Iris pigment epithelial cell (primary cell): ENCODE measurements at regions not wholly inside any gene's neighbourhood (a gene's known extent, or its start where the extent isn't known, plus 50 kb on each side); places are given as distances from the start of the nearest gene placed in this dataset.

Experiments
- DNase-seq: peaks from one replicate; pipeline ENCODE4 v3.0.0-alpha.2; 2011; ENCODE audit warnings: low read depth

DNA sequence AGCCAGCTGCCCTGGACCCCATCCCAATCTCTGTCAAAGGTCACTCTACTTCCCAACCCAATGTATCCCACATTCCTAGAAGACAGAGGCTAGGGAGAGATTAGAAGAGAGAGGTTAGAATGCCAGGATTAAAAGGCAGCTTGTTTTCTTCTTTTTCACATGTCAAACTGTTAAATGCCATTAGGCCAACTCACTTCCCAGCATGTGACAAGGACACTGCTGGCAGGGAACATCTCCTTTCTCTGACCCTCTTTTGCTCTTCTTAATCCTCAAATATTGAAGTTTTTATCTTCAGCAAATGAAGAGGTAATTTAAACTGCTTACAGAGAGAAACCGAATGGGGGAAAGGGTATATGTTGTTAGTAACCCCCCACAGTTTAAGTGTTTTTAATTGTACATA is 89.1 kb downstream of the BBS10 start:
- DNase-seq = no peak

DNA sequence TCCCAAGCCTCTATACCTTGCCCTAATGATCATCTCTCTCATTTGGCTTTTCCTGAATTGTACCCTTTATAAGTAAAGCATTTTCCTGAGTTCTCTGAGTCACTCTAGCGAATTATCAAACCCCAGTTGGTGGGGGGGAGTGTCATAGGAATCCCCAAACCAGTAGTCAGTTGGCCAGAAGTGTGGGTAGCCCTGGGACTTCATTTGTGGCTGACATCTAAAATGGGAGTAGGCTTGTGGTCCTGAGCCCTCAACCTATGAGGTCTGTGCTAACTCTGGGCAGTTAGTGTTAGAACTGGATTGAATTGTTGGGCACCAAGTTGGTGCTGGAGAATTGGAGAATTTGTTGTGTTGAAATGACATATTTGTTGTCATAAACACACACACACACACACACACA is 91.3 kb downstream of the BBS10 start:
- DNase-seq = no peak

DNA sequence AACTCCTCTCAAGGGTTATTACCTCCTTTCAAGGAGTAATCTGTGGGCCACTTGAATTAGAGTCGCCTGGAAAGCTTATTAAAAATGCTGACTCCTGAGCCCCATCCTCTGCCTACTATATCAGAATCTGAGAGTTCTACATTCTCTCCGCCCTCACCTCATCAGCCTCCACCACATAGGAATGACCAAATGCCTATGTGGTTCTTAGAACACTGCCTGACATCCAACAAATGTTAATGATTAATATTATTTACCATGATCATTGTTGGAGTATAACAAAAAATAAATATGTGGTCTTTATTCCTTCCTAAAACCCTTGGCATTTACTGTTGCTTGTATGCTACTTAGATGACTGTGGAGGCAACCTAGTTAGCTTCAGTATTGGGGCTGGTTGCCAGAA is 91.9 kb downstream of the BBS10 start:
- DNase-seq = no peak

DNA sequence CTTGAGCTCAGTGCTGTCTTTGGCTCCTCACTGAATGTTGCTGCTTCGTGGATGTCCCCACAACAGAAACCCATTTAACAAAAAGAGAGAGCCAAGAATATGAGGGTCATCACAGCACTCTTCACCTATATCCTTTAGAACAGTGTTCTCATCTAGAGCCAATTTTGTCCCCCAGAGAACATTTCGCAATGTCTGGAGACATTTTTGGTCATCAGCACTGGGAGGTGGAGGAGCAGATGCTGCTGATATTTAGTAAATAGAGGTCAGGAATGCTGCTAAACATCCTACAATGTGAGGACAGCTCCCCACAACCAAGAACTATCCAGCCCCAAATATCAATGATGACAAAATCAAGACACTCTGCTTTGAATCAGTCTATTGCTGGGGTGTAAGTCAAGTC is 92.5 kb downstream of the BBS10 start:
- no peak for DNase-seq

DNA sequence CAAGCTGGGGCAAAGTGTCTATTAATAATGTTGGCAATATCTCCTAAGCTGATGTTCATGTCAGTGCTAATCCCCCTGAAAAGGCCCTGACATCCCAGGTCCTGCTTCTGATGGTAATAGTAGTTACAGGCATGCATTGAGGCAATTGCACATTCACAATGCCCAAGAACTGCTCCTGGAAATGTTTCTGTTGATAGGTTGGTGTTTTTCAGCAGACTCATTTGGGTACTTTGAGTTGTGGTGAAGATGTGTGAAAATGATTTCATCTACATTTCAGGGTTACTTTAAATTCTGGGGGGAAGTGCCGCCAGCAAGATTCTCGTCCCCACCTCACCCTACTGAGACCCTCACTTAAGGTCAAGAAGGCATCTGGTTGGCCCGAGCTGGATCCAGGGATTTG is 92.9 kb downstream of the BBS10 start:
- DNase-seq = no peak

DNA sequence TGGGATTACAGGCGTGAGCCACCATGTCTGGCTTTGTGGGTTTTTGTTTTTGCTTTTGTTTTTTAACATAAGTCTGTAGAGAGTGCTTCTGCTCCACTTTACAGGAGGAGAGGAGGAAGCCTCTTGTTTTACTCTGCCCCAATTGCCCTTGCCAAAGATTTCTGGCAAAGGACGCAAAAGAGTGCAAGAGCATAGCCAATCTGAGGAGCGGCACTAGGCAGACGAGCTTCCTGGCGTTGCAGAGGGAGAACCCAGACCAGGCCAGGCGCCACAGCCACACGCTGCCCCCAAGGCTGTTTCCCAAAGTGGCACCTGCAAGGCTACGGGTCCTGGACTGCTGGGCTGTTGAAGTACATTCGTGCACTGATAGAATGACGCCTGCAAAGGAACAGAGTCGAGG is 96.2 kb downstream of the BBS10 start:
- DNase-seq = no peak

GRCh38 chr12:76250256-76250655 is 98.0 kb downstream of the BBS10 start:
- no peak for DNase-seq

DNA sequence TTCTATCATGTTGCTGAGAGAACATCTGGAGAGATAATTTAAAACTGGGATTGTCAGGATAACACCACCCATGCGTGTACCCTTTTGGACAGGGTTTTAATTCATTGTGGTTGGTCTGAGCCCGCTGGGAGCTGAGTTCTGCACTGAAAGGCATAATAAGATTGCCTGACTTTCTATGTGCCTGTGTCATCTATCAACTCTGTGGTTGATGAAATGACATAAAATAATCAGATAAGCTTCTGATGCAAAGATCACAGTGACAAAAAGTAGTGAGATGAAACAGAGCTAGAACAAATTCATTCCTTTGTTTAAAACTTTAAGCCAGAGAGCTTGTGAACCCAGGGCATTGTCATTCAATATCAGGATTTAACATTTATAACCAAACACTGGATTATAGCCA is 98.7 kb downstream of the BBS10 start:
- DNase-seq = no peak

GRCh38 chr12:76247992-76248391 is 100.2 kb downstream of the BBS10 start:
- DNase-seq = no peak

DNA sequence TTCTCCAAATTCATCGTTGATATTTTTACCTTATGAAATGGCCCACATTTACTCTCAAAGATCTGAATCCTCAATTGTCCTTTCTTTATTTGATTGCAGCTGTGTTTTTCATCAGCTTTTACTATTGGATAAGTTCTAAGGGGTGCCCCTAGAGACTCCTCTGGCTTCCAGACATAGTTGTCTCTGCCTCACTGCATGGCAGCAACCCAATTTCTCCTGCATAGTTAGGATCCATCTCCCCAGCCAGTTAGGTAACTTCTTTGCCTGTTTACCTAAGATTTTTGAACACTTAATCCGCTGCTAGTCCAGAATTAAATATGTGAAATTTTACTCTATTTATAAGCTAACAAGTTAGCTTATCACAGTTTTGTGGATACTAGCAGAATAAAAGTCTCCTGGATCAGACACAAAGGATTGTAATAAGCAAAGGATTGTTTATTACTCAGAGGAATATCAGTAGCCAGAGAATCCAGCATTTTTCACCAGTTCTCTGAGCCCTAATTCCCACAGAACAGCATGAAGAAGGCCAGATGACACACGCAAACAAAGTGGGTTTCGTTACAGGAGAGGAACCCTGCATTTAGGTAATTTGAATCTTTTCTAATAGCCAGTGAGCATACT is 101.1 kb downstream of the BBS10 start:
- peak; percentile 62 for DNase-seq

DNA sequence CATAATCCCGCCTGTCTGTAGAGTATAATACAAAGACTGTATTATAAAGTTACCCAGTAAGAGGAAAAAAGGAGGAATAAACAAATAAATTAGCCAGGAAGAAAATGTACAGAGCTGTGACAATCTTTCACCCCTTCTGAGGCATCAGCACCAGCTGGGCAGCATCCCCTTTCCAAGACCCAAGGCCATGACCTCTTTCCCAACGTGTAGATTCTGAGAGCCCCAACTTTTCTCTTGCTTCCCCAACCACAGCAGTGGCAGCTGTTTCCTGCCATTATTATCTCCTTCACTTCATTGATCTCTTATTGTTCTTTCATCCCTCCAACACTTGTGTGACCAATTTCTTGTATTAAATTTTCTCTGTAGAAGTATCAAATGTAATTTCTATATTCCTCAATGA is 101.6 kb downstream of the BBS10 start:
- no peak for DNase-seq

DNA sequence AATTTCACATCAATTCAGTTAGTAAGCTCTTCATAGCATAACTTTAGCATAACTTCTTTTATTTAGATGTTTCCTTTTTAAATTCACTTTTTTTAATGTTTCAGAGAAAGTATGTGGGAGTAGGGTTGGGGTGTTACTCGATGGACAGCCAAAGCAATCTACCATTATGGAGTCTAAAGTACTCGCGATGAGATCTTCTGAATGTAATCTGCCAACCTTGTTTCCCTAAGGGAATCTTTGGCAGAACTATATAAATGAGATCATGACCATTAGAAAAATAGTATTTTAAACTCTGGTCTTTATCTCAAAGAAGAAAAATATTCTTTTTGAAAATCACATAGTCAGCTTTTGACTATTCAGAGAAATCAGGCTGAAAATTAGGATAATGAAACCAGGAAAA is 103.9 kb downstream of the BBS10 start:
- DNase-seq = no peak

DNA sequence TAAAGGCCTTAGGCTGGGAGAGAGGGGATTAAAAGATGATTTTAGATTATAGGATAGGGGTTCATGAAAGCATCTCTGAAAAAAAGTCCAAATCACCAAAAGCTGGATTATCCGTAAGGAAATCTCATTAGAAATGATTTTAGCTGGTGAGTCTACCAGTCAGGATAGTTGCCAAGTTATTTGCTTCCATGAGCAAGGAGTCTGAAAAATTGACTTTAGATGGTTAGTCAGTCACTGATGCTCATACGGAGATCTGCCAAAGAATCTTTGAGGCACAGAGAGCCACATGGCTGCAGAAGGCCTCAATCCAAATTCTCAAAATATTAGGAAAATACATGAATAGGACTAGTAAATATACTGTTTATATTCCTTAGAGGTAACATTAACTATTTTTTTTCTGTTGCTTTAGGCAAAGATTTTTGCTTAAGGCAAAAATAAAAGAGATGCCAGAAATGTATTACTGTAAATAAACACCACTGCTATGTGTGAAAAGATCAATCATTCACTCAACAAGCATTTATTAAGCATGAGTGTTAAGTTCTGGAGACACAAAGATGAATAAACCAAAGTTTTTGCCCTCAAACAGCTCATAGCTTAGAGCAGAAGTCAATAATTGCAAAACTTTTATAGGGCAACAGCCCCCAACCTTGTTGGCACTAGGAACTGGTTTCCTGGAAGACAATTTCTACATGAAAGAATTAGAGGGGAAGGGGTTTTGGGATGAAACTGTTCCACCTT is 105.2 kb downstream of the BBS10 start:
- peak; percentile 47 for DNase-seq

DNA sequence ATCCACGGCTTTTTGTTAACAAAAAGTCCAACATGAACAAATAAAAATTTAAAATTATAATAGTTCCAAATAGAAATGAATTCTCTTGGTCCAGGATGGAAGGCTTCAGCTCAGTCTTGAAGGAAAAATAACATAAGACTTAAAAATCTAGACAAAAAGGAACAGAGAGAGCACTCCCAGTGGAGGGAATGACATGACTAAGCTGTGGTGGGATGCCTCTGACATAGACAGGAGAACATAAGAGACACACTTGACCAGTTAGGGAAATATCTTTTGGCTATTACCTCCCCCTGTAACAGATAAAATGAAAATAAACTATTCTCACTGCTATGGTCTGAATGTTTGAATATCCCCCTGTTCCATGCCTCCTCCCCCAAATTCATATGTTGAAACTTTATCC is 106.8 kb downstream of the BBS10 start:
- DNase-seq = no peak

- DNase-seq = no peak
These were observed 107.9 kb downstream of the BBS10 start for GRCh38 chr12:76240281-76240680.

- DNase-seq = no peak
These were observed 109.5 kb downstream of the BBS10 start for GRCh38 chr12:76238688-76239087.

DNA sequence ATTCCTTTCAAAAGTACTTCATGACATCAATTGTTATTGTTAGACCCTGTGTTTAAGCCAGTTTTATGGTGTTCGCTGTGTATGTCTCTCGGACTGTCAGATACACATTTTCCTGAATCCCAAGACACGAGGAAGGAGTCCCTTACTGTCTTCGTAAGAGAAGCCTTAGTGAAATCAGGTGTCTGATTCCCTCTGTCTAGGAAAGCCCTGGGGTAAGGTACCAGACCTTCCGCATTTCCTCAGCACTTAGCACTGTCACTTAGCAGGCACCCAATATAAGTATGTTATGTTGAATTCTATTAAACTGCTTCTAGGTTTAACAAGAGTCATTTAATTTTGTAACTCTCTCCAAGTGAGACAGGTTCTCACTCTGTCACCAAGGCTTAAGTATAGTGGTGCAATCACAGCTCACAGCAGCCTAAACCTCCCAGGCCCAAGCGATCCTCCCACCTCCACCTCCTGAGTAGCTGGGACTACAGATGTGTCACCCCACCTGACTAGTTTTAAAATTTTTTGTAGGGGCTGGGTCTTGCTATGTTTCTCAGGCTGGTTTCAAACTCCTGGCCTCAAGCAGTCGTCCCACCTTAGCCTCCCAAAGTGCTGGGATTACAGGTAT is 111.0 kb downstream of the BBS10 start:
- DNase-seq = no peak

GRCh38 chr12:76236640-76237039 is 111.6 kb downstream of the BBS10 start:
- DNase-seq = peak; percentile 79

DNA sequence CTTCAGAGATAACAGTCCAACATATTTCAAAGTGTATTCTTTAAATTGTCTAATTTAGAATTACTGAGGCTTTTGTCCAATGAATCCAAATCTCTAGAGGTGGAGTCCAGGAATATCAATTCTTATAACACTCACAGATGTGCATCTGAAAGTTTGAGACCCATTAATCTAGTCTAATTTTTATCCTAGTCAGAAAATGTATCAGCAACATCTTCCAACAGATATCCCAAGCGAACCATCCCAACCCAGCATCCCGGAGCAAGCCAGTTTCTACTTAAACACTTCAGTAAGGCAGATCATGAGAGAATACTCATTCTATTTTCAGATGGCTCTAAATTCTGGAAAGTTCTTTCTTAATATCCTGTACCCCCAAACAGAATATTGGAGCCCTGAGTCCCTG is 113.5 kb downstream of the BBS10 start:
- no peak for DNase-seq

GRCh38 chr12:76232013-76232412 is 116.2 kb downstream of the BBS10 start:
- no peak for DNase-seq

- DNase-seq = no peak
These were observed 121.3 kb downstream of the BBS10 start for GRCh38 chr12:76226956-76227355.

GRCh38 chr12:76226397-76226796 is 121.8 kb downstream of the BBS10 start:
- DNase-seq = peak; percentile 58

GRCh38 chr12:76223869-76224268 is 124.3 kb downstream of the BBS10 start:
- no peak for DNase-seq

DNA sequence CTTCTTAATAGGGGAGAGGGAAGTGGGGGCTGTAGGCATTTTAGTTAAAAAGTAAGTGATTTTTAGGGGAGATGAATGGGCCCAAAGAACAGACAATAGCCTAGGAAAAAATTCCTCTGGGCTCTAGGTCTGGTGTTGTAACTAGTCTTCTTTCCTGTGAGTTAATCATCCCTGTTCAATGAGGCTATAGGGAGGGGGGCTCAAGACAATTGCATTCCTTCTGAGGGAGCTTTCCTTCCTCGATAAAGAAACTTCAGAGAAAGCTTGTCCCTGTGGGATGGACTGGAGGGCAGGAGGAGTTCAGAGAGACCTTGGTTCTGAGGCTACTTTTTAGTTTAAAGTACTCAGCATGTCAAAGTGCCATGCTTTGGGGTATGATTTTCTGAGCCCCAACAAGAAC is 127.2 kb downstream of the BBS10 start:
- DNase-seq = no peak
